ENCODE measurements at regions not wholly inside any gene's neighbourhood (a gene's known extent, or its start where the extent isn't known, plus 50 kb on each side); places are given as distances from the start of the nearest gene placed in this dataset.

DNA sequence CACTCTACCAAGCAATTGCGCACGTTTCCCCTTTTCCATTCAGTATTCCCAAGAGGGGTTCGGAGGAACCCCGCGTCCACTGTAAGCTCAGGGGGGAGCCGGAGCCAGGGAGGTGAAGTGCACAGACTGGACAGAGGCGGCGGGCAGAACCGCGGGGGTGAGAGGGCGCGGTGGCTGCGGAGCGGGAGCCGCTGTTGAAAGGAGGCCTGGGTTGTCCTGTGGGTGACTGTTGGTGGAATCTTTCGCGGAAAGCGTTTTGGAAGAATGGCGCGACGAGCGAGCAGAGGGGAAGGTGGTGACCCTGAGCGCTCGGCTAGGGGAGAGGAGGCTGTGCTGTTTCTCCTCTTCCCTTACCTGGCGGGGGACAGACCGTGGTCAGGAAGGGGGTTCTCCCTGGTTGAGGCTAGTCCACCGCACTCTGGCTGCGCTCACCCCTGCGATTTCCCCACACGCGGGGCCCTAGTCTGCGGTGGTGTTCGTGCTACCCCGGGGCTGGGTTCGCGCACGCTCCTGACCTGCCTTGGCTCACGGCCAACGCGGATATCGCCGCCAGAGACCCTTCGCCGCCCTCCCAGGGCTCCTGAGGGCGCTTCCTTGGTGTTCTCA lies 92.8 kb downstream of the PRKAB2 start:
- peaks cover 16% of the 10 kb centered on the region; the same call in 1 of the 2 replicates for H3K27me3 ChIP-seq (replicated peaks; ENCODE audit: insufficient read depth, low read length)
- H3K4me3 ChIP-seq (ENCODE audit: low read length) = no peak overlapping the region
- H3F3A ChIP-seq (ENCODE audit: insufficient read depth, low read length) = peaks cover 8% of the 10 kb centered on the region

GRCh38 chr1:147078606-147079399 lies 93.5 kb downstream of the PRKAB2 start:
- Histone ChIP-seq H3K27ac (ENCODE audit: low read length) (no peak overlapping the region), H3F3A (ENCODE audit: insufficient read depth, low read length) (peaks cover 1% of the 10 kb centered on the region), H2AFZ (ENCODE audit: low read length) (no peak overlapping the region)

More for the DNA sequence above, 92.8 kb downstream of the PRKAB2 start:
- Histone ChIP-seq H2AFZ (ENCODE audit: low read length) (no peak overlapping the region), H3K36me3 (replicated peaks; ENCODE audit: insufficient read depth, low read length) (no peaks in the 10 kb centered on the region), H4K20me1 (ENCODE audit: insufficient read depth, low read length) (no peaks in the 10 kb centered on the region), H3K4me2 (ENCODE audit: low read depth, low read length) (peak overlapping the region; percentile 46; the same call in 1 of the 2 replicates), H3K9me3 (replicated peaks; ENCODE audit: insufficient read depth, low read length) (no peaks in the 10 kb centered on the region), H3K9me2 (replicated peaks; ENCODE audit: insufficient read depth, low read length) (no peaks in the 10 kb centered on the region), H3K4me1 (ENCODE audit: low read length) (0 out of 2 replicates have a peak, but pooled peaks cover 3% of the 10 kb centered on the region), H3K27ac (ENCODE audit: low read length) (no peak overlapping the region), H3K79me2 (ENCODE audit: low read length) (no peaks in the 10 kb centered on the region), H3K9ac (ENCODE audit: low read length) (no peak overlapping the region)
- no peak for DNase-seq
- TF ChIP-seq EZH2 (optimal IDR thresholded peaks at IDR 0.05; ENCODE audit: low read depth, low read length) (no peak), CTCF (IDR thresholded peaks at IDR 0.05; ENCODE audit: low read length) (no peak), EZH2phosphoT487 (IDR thresholded peaks at IDR 0.05; ENCODE audit: low read length) (no peak)

DNA sequence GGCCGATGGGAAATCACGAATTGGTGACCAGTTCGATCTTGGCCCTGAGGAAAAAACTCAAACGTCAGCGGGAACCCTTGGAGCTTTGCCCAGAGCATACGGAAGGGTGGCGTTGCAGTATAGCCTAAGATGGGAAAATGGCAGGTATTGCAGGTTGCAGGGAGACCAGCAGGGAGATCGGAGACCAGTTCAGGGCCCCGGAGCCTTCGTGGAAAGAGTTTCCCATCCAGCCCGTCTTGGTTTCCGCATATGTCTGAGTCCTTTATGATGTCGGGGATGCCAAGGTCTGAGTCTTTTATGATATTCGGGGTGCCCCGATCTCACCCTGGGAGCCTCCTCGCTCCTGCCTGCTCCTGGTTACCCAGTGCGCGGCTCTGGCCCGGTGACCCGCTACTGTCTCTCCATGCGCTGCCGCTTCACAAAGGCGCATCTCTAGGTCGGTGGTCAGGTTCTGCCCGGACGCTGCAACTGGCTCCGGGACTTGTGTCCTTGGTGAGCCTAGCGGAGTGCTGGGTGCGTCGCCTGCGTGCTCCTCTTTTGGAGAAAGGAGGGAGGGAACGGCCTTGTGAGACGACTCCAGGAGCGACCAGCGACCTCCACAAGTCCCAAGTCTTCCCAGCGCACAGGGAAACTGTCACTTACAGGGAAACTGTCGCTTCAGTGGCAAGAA lies 94.2 kb downstream of the PRKAB2 start:
- H3K4me1 ChIP-seq (ENCODE audit: low read length) = no peaks in the 10 kb centered on the region
- no peak overlapping the region for H3K27ac ChIP-seq (ENCODE audit: low read length)
- TF ChIP-seq EZH2phosphoT487 (IDR thresholded peaks at IDR 0.05; ENCODE audit: low read length) (no peak), EZH2 (optimal IDR thresholded peaks at IDR 0.05; ENCODE audit: low read depth, low read length) (no peak), CTCF (IDR thresholded peaks at IDR 0.05; ENCODE audit: low read length) (no peak)
- no peak overlapping the region for H3K4me3 ChIP-seq (ENCODE audit: low read length)
- H3F3A ChIP-seq (ENCODE audit: insufficient read depth, low read length) = no peaks in the 10 kb centered on the region
- H3K36me3 ChIP-seq (replicated peaks; ENCODE audit: insufficient read depth, low read length) = no peaks in the 10 kb centered on the region
- H3K79me2 ChIP-seq (ENCODE audit: low read length) = no peaks in the 10 kb centered on the region
- H3K9me3 ChIP-seq (replicated peaks; ENCODE audit: insufficient read depth, low read length) = no peaks in the 10 kb centered on the region
- no peaks in the 10 kb centered on the region for H3K9me2 ChIP-seq (replicated peaks; ENCODE audit: insufficient read depth, low read length)
- H2AFZ ChIP-seq (ENCODE audit: low read length) = no peak overlapping the region
- peaks cover 16% of the 10 kb centered on the region; the same call in 1 of the 2 replicates for H3K27me3 ChIP-seq (replicated peaks; ENCODE audit: insufficient read depth, low read length)
- no peak for DNase-seq
- H4K20me1 ChIP-seq (ENCODE audit: insufficient read depth, low read length) = no peaks in the 10 kb centered on the region
- H3K4me2 ChIP-seq (ENCODE audit: low read depth, low read length) = no peak overlapping the region
- no peak overlapping the region for H3K9ac ChIP-seq (ENCODE audit: low read length)

More at GRCh38 chr1:147078606-147079399, 93.5 kb downstream of the PRKAB2 start:
- no peak for TF ChIP-seq EZH2phosphoT487 (IDR thresholded peaks at IDR 0.05; ENCODE audit: low read length)
- TF ChIP-seq CTCF (IDR thresholded peaks at IDR 0.05; ENCODE audit: low read length) = no peak
- no peak for TF ChIP-seq EZH2 (optimal IDR thresholded peaks at IDR 0.05; ENCODE audit: low read depth, low read length)
- Histone ChIP-seq H3K4me3 (ENCODE audit: low read length) (no peak overlapping the region), H3K36me3 (replicated peaks; ENCODE audit: insufficient read depth, low read length) (no peaks in the 10 kb centered on the region), H3K27me3 (replicated peaks; ENCODE audit: insufficient read depth, low read length) (peaks cover 16% of the 10 kb centered on the region; the same call in 1 of the 2 replicates), H3K79me2 (ENCODE audit: low read length) (no peaks in the 10 kb centered on the region), H3K9me3 (replicated peaks; ENCODE audit: insufficient read depth, low read length) (no peaks in the 10 kb centered on the region), H3K4me1 (ENCODE audit: low read length) (0 out of 2 replicates have a peak, but pooled peaks cover 1% of the 10 kb centered on the region), H4K20me1 (ENCODE audit: insufficient read depth, low read length) (no peaks in the 10 kb centered on the region), H3K9me2 (replicated peaks; ENCODE audit: insufficient read depth, low read length) (no peaks in the 10 kb centered on the region), H3K4me2 (ENCODE audit: low read depth, low read length) (no peak overlapping the region), H3K9ac (ENCODE audit: low read length) (no peak overlapping the region)
- no peak for DNase-seq
